NCI-H146 treated with DMSO at 0.1 percent for 48 hours (cell line): ENCODE measurements at regions not wholly inside any gene's neighbourhood (a gene's known extent, or its start where the extent isn't known, plus 50 kb on each side); places are given as distances from the start of the nearest gene placed in this dataset.
"Not testable (repeated sequence)": the region's sequence is repeated elsewhere in the genome, so short reads cannot be mapped to it uniquely, and the experiment has no call there.

Experiments
- DNase-seq: peaks from one replicate; lab custom pipeline; 2025; ENCODE audit not compliant: unreplicated experiment; lab: John Stamatoyannopoulos, UW

- no peak for DNase-seq
These were observed 254.4 kb upstream of the GPR149 start for GRCh38 chr3:154684440-154684839.

GRCh38 chr3:154684021-154684420 is 254.0 kb upstream of the GPR149 start:
- no peak for DNase-seq

GRCh38 chr3:154678041-154678654 is 248.2 kb upstream of the GPR149 start:
- DNase-seq, result no peak

GRCh38 chr3:154668835-154669234 is 238.8 kb upstream of the GPR149 start:
- DNase-seq, result no peak

GRCh38 chr3:154668187-154668586 is 238.2 kb upstream of the GPR149 start:
- no peak for DNase-seq

- no peak for DNase-seq
These were observed 236.6 kb upstream of the GPR149 start for GRCh38 chr3:154666542-154666941.

GRCh38 chr3:154664714-154665113 is 234.7 kb upstream of the GPR149 start:
- no peak for DNase-seq

- no peak for DNase-seq
These were observed 232.9 kb upstream of the GPR149 start for GRCh38 chr3:154662851-154663250.

- no peak for DNase-seq
These were observed 230.8 kb upstream of the GPR149 start for GRCh38 chr3:154660811-154661210.

GRCh38 chr3:154658000-154658399 is 228.0 kb upstream of the GPR149 start:
- no peak for DNase-seq

GRCh38 chr3:154657218-154657617 is 227.2 kb upstream of the GPR149 start:
- no peak for DNase-seq

GRCh38 chr3:154656486-154656885 is 226.5 kb upstream of the GPR149 start:
- no peak for DNase-seq

GRCh38 chr3:154642145-154642544 is 212.2 kb upstream of the GPR149 start:
- DNase-seq, result no peak

GRCh38 chr3:154625756-154626155 is 195.8 kb upstream of the GPR149 start:
- DNase-seq, result no peak

- DNase-seq, result not testable (repeated sequence)
These were observed 189.6 kb upstream of the GPR149 start for GRCh38 chr3:154619621-154620020.

- DNase-seq, result no peak
These were observed 186.3 kb upstream of the GPR149 start for GRCh38 chr3:154616298-154616697.

GRCh38 chr3:154615471-154615870 is 185.5 kb upstream of the GPR149 start:
- DNase-seq, result no peak

- DNase-seq, result no peak
These were observed 184.6 kb upstream of the GPR149 start for GRCh38 chr3:154614601-154615000.

- DNase-seq, result no peak
These were observed 184.1 kb upstream of the GPR149 start for GRCh38 chr3:154614078-154614477.

GRCh38 chr3:154602241-154602640 is 172.3 kb upstream of the GPR149 start:
- DNase-seq, result no peak

GRCh38 chr3:154598166-154598565 is 168.2 kb upstream of the GPR149 start:
- no peak for DNase-seq

- no peak for DNase-seq
These were observed 160.8 kb upstream of the GPR149 start for GRCh38 chr3:154590675-154591384.

- no peak for DNase-seq
These were observed 158.8 kb upstream of the GPR149 start for GRCh38 chr3:154588831-154589230.
